Stimulated activated effector memory CD8-positive, alpha-beta T cell treated with anti-CD3 and anti-CD28 coated beads, Interleukin-12 subunit alpha, Interleukin-12 subunit beta, amount 100 ng/mL, for 72 hours (primary cell): ENCODE measurements at regions not wholly inside any gene's neighbourhood (a gene's known extent, or its start where the extent isn't known, plus 50 kb on each side); places are given as distances from the start of the nearest gene placed in this dataset.
"Not testable (repeated sequence)": the region's sequence is repeated elsewhere in the genome, so short reads cannot be mapped to it uniquely, and the experiment has no call there.

Experiments
- ATAC-seq: fragments of 150-1000 bp; cut with Tn5 transposase; 2 replicates; pipeline ENCODE4 v1.10.0; 2021
- DNase-seq, 2 donors: peaks; one replicate each; pipeline ENCODE4 v3.0.0; 2021 to 2022; ENCODE audit warnings: low spot score in 2 of 2
- H3K27ac Mint-ChIP-seq: one replicate; pipeline ENCODE4 v1.8.0; 2022; ENCODE audit warnings: mild to moderate bottlenecking, mixed read lengths
- H3K36me3 Mint-ChIP-seq: one replicate; pipeline ENCODE4 v1.8.0; 2022; ENCODE audit warnings: mild to moderate bottlenecking, mixed read lengths
- H3K4me1 Mint-ChIP-seq: one replicate; pipeline ENCODE4 v1.8.0; 2022; ENCODE audit warnings: mixed read lengths
- H3K4me3 Mint-ChIP-seq: one replicate; pipeline ENCODE4 v1.8.0; 2022; ENCODE audit warnings: mild to moderate bottlenecking, mixed read lengths
- H3K9me3 Mint-ChIP-seq: one replicate; pipeline ENCODE4 v1.8.0; 2022; ENCODE audit warnings: mixed read lengths

DNA sequence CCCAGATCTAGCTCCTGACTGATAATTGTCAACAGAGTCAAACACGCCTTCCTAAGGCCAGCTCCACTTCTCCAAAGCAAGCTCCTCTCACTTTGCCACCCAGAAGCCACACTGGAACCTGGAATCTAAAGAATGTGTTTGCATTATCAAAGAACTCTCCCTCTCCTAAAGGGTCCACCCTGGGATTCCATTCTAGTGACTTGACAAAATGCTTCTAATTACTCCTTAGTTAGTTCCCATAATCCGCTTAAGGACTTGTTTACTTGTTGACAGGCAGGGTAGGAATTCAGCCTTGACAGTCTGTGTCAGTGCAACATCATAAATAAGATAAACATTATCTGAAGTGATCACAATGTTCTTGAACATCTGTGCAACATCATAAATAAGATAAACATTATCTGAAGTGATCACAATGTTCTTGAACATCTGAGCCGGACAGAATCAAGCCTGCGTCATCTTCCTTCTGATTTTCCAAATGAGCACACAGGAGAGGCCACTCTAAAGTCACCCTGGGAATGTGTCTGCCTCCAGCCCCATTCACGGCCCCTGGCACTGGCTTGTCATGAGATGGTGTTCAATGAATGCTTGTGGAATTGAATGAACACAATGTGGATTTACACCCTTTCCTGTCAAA lies 512.1 kb downstream of the IRS2 start:
- DNase-seq: no peak

DNA sequence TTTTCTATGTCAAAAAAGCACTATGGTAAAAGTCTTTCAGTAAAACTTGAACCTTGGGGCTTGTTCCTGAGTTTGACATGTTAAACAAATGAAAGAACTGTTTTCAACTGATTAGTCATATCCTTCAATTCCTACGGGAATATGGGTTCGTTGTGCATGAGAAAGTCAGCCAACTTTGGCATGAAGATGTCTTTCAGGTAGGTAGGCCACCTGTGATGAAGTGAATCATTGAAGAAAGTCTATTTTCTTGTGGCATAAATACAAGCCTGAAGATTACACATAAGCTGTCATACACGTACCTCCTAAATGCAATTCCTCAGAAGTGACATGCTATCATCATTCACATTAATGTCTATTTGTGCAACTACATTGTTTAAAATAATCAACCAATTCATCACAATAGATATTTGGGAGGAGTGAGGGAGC lies 513.0 kb downstream of the IRS2 start:
- H3K4me3 Mint-ChIP-seq: no peak overlapping the region
- no peak overlapping the region for H3K27ac Mint-ChIP-seq
- no peak for DNase-seq
- peaks cover 14% of the 10 kb centered on the region for H3K9me3 Mint-ChIP-seq
- H3K36me3 Mint-ChIP-seq: no peaks in the 10 kb centered on the region
- H3K4me1 Mint-ChIP-seq: no peaks in the 10 kb centered on the region
- ATAC-seq: no peak

More for the DNA sequence above, 512.1 kb downstream of the IRS2 start:
- Mint-ChIP-seq H3K4me1 (no peaks in the 10 kb centered on the region), H3K36me3 (no peaks in the 10 kb centered on the region), H3K9me3 (peaks cover 7% of the 10 kb centered on the region), H3K4me3 (no peak overlapping the region), H3K27ac (no peak overlapping the region)
- ATAC-seq: no peak

DNA sequence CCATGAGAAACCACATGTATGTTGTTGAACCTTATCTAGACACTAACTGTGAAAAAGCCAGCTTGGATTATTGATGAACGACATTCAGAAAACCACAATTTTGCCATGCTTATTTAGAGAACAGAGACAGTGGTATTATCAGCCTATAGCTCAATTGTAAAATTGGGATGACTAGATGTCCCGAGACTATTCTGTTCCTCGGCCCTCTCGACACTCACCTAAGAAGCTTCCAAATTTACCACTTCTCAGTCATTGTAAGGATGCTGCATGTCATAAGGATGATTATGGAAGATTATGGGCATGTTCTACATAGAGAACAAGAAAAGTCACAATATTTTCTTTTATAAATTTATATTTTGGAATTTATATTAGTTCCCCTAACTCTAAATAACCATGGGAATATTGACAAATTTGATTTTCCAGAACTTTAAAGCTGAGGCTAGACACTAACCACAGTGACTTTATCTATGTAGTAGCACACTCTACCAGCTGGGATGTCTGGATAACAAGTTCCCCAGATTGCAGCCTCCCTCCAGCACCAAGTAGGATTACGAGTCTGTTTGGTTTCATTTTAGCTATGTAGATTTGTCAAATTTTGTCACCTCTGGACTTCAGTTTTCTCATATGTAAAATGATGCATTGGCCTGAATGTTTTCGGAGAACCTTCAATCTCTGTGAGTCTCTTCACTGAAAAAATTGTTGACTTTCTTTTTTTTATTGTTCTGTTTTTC lies 513.6 kb downstream of the IRS2 start:
- H3K36me3 Mint-ChIP-seq: no peaks in the 10 kb centered on the region
- no peak overlapping the region for H3K4me3 Mint-ChIP-seq
- ATAC-seq (no peak), DNase-seq (no peak)
- peaks cover 13% of the 10 kb centered on the region for H3K9me3 Mint-ChIP-seq
- no peak overlapping the region for H3K27ac Mint-ChIP-seq
- H3K4me1 Mint-ChIP-seq: no peaks in the 10 kb centered on the region

DNA sequence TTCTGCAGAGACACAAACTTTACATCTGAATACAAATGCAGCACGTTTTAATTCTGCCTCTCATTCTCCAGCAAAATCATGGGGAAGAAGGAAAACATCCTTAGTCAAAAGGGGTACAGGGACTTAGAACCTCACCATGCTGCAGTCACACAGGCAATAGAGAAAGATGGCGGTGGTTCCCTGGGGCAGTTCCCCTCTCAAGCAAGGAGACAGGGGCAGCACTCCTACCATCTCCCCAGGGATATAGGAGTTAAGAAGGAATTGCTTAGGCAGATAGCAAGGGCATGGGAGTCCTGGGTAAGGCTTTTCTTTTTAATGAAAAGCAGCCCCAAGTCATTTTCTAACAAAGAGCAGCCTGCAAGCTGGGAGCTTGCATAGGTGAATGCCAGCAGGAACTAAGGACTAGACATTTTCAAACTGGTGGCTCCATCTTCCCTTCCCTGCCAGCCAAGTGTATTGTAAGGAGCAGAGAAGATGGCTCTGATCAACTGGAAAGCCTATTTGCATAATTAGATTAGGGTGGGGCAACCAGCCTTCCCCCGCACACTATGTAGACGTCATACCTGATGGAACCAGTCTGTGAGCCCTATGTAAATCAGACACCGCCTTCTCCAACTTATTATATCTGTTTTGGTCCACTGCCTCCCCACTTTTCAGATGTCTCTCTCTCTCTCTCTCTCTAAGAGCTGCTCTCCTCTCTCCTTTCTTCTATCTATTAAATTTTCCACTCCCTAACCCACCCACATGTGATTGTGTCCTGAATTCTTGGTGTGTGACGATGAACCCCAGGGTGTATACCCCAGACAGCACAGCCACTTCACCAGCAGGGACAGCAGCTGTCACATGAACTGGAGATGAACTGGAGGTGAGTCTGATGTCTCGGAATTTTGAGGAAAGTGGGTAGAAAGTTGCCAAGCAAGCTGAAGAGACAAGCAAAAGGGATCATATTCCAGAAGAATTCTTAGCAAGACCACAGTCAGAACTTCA lies 514.5 kb downstream of the IRS2 start:
- no peak for DNase-seq
- Mint-ChIP-seq H3K9me3 (peaks cover 13% of the 10 kb centered on the region), H3K27ac (no peak overlapping the region), H3K36me3 (no peaks in the 10 kb centered on the region), H3K4me3 (no peak overlapping the region), H3K4me1 (no peaks in the 10 kb centered on the region)
- ATAC-seq: no peak

DNA sequence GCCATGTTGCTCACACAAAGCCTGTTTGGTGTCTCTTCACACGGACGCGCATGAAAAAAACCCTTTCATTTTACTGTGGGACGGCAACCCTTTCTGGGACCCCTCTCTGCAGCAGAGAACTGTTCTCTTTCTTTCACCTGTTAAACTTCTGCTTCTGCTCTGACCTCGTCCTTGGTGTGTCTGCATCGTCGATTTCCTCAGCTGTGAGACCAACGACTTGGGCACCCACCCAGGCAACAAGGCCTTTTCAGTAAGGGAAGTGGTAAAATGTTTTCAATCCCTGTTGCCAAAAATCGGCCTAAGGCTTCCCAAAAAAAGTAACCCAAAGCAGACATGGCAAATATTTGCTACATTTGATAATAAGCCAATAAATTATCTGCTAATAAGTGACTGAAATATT lies 515.3 kb downstream of the IRS2 start:
- Mint-ChIP-seq H3K9me3 (peaks cover 13% of the 10 kb centered on the region), H3K4me3 (no peak overlapping the region), H3K27ac (no peak overlapping the region), H3K4me1 (no peaks in the 10 kb centered on the region), H3K36me3 (no peaks in the 10 kb centered on the region)
- ATAC-seq (no peak), DNase-seq (no peak)

DNA sequence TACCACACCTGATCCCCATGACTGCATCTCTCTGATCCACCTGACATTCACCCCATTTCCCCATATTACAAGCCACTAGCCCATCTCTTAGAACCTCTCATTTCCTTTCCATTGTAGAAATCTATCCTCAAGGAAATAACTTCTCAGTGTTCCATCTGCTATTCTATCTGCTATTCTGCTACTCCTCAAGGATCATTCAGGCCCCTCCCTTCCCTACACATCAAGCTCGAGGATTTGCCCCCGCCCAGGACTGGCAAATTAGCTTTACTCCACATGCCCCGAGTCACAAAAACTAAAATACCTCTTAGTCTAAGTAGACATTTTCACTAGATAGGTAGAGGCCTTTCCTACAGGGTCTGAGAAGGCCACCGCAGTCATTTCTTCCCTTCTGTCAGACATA lies 517.0 kb downstream of the IRS2 start:
- H3K36me3 Mint-ChIP-seq, H3K27ac Mint-ChIP-seq, DNase-seq, H3K4me3 Mint-ChIP-seq, ATAC-seq, H3K4me1 Mint-ChIP-seq: not testable (repeated sequence)
- H3K9me3 Mint-ChIP-seq: peaks cover 11% of the 10 kb centered on the region

DNA sequence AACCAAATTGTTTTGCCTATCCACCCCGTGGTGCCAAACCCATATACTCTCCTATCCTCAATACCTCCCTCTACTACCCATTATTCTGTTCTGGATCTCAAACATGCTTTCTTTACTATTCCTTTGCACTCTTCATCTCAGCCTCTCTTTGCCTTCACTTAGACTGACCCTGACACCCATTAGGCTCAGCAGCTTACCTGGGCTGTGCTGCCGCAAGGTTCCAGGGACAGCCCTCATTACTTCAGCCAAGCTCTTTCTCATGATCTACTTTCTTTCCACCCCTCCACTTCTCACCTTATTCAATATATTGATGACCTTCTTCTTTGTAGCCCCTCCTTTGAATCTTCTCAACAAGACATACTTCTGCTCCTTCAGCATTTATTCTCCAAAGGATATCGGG lies 517.9 kb downstream of the IRS2 start:
- ATAC-seq: not testable (repeated sequence)

DNA sequence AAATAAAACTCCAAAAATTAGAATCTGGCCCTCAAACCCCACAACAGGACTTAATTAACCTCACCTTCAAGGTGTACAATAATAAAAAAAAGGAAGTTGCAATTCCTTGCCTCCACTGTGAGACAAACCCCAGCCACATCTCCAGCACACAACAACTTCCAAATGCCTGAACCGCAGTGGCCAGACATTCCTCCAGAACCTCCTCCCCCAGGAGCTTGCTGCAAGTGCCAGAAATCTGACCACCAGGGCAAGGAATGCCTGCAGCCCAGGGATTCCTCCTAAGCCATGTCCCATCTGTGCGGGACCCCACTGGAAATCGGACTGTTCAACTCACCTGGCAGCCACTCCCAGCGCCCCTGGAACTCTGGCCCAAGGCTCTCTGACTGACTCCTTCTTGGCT lies 519.0 kb downstream of the IRS2 start:
- H3K4me1 Mint-ChIP-seq, H3K27ac Mint-ChIP-seq, ATAC-seq, H3K36me3 Mint-ChIP-seq, DNase-seq, H3K4me3 Mint-ChIP-seq: not testable (repeated sequence)
- H3K9me3 Mint-ChIP-seq: peaks cover 11% of the 10 kb centered on the region

More for the DNA sequence above, 517.9 kb downstream of the IRS2 start:
- not testable (repeated sequence) for H3K4me1 Mint-ChIP-seq, DNase-seq, H3K27ac Mint-ChIP-seq, H3K4me3 Mint-ChIP-seq, H3K36me3 Mint-ChIP-seq
- peaks cover 11% of the 10 kb centered on the region for H3K9me3 Mint-ChIP-seq

DNA sequence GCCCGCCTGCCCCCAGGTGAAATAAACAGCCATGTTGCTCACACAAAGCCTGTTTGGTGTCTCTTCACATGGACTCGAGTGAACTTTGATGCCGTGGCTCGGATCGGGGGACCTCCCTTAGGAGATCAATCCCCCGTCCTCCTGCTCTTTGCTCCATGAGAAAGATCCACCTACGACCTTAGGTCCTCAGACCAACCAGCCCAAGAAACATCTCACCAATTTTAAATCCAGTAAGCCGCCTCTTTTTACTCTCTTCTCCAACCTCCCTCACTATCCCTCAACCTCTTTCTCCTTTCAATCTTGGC lies 521.0 kb downstream of the IRS2 start:
- ATAC-seq, H3K36me3 Mint-ChIP-seq, DNase-seq, H3K4me1 Mint-ChIP-seq, H3K4me3 Mint-ChIP-seq, H3K27ac Mint-ChIP-seq: not testable (repeated sequence)
- peaks cover 11% of the 10 kb centered on the region for H3K9me3 Mint-ChIP-seq

DNA sequence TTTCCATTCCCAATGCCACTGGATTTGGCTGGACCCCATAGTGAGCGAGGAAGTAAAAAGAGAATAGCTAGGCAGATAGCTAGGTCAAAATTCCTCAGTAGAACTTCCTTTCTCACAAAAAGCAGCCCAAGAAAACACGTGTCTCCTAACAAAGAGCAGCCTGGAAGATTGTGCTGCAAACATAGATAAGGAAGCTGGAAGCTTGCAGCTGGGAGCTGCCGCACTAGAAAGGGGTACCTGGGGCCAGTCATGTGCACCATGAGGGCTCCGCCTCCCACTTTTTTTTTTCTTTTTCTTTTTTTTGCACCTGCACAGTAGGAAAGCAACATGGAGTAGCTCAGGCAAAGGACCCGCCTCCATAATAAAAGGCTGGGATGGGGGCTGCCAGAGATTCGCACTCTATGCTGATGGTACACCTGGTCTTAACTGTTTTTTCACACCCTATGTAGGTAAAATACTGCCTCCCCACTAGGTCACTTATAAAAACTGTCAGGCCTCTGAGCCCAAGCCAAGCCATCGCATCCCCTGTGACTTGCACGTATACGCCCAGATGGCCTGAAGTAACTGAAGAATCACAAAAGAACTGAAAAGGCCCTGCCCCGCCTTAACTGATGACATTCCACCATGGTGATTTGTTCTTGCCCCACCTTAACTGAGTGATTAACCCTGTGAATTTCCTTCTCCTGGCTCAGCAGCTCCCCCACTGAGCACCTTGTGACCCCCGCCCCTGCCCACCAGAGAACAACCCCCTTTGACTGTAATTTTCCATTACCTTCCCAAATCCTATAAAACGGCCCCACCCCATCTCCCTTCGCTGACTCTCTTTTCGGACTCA lies 521.6 kb downstream of the IRS2 start:
- H3K36me3 Mint-ChIP-seq, DNase-seq, H3K4me1 Mint-ChIP-seq, H3K4me3 Mint-ChIP-seq, ATAC-seq, H3K27ac Mint-ChIP-seq: not testable (repeated sequence)
- H3K9me3 Mint-ChIP-seq: peaks cover 11% of the 10 kb centered on the region

DNA sequence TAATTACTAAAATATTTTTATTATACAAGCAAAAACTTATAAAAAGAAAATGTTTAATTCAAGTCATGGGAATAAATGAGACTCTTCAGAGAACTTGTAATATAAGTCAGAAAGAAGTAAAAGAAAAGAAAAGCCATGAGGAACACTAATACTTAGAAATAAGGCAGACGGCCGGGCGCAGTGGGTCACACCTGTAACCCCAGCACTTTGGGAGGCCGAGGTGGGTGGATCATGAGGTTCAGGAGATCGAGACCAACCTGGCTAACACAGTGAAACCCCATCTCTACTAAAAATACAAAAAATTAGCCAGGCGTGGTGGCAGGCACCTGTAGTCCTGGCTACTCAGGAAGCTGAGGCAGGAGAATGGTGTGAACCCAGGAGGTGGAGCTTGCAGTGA lies 528.6 kb downstream of the IRS2 start:
- H3K36me3 Mint-ChIP-seq, H3K27ac Mint-ChIP-seq, H3K9me3 Mint-ChIP-seq, DNase-seq, ATAC-seq, H3K4me3 Mint-ChIP-seq, H3K4me1 Mint-ChIP-seq: not testable (repeated sequence)
